Esophagus muscularis mucosa (tissue), 4 donors: ENCODE measurements at regions not wholly inside any gene's neighbourhood (a gene's known extent, or its start where the extent isn't known, plus 50 kb on each side); places are given as distances from the start of the nearest gene placed in this dataset.

ENCODE experiments used
- EP300 ChIP-seq: sonication (generic); formaldehyde crosslinking; IDR thresholded peaks from one replicate; pipeline ENCODE4 v1.6.1; 2017; ENCODE audit warnings: antibody characterized with exemption
- POLR2A ChIP-seq: fragments of 450-650 bp; IDR thresholded peaks from one replicate; pipeline ENCODE4 v1.6.1; 2017; ENCODE audit warnings: antibody characterized with exemption, moderate library complexity, mild to moderate bottlenecking, low read depth
- POLR2AphosphoS5 ChIP-seq, 2 donors: sonication (generic); formaldehyde crosslinking; IDR thresholded peaks; one replicate each; pipeline ENCODE4 v1.6.1; 2017; ENCODE audit warnings: antibody characterized with exemption in 2 of 2
- TF ChIP-seq, protein P1 (sequence below), 3 experiments: fragments of 200-600 bp in 2 of 3; fragments of 450-650 bp in 1 of 3; sonication (generic) in 2 of 3; IDR thresholded peaks; one replicate each; pipeline ENCODE4 v1.5.1; 2017 to 2019; ENCODE audit warnings: antibody characterized with exemption in 3 of 3, mild to moderate bottlenecking in 2 of 3, moderate library complexity in 1 of 3

DNA sequence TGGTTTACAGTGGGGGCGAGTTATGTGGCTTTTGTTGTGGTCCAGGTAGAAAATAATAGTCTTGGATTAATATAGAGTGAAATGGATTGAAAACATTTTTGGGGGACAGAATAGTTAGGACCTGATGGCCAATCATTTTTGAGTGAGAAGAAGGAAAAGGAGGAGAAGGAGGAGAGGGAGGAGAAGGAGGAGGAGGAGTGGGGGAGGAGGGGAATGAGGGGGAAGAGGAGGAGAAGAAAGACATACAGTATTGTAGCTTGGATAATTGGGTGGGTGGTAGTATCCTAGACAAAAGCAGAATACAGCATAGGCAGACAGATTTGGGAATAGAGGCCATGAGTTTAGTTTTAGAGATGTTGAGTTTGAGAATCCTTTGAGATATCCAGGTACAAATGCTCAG lies 101.6 kb downstream of the GATA6 start:
- TF ChIP-seq, protein P1, sequence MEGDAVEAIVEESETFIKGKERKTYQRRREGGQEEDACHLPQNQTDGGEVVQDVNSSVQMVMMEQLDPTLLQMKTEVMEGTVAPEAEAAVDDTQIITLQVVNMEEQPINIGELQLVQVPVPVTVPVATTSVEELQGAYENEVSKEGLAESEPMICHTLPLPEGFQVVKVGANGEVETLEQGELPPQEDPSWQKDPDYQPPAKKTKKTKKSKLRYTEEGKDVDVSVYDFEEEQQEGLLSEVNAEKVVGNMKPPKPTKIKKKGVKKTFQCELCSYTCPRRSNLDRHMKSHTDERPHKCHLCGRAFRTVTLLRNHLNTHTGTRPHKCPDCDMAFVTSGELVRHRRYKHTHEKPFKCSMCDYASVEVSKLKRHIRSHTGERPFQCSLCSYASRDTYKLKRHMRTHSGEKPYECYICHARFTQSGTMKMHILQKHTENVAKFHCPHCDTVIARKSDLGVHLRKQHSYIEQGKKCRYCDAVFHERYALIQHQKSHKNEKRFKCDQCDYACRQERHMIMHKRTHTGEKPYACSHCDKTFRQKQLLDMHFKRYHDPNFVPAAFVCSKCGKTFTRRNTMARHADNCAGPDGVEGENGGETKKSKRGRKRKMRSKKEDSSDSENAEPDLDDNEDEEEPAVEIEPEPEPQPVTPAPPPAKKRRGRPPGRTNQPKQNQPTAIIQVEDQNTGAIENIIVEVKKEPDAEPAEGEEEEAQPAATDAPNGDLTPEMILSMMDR (IDR thresholded peaks at IDR 0.05) = no peak
- TF ChIP-seq POLR2AphosphoS5 (IDR thresholded peaks at IDR 0.05) = no peak
- no peak for TF ChIP-seq POLR2A
- no peak for TF ChIP-seq EP300
